Sigmoid colon (tissue), 3 donors: ENCODE measurements at regions not wholly inside any gene's neighbourhood (a gene's known extent, or its start where the extent isn't known, plus 50 kb on each side); places are given as distances from the start of the nearest gene placed in this dataset.

Experiments
- CTCF ChIP-seq, 4 experiments: fragments of 450-650 bp in 3 of 4; fragments of 200-600 bp in 1 of 4; IDR thresholded peaks; one replicate each; pipeline ENCODE4 v1.5.1; 2016 to 2019; ENCODE audit warnings: antibody characterized with exemption in 4 of 4, mild to moderate bottlenecking in 3 of 4, moderate library complexity in 2 of 4
- POLR2A ChIP-seq, 2 donors: fragments of 450-650 bp; IDR thresholded peaks; one replicate each; pipeline ENCODE4 v1.6.1; 2016; ENCODE audit warnings: antibody characterized with exemption in 2 of 2, mild to moderate bottlenecking in 2 of 2, moderate library complexity in 2 of 2

- no peak for TF ChIP-seq CTCF (IDR thresholded peaks at IDR 0.05)
- no peak for TF ChIP-seq POLR2A (IDR thresholded peaks at IDR 0.05)
Measured at GRCh38 chr7:119571666-119572065, 701.3 kb upstream of the KCND2 start.
